Ishikawa (cell line): ENCODE measurements at regions not wholly inside any gene's neighbourhood (a gene's known extent, or its start where the extent isn't known, plus 50 kb on each side); places are given as distances from the start of the nearest gene placed in this dataset.

Experiments
- EP300 ChIP-seq: IDR thresholded peaks from 2 replicates; pipeline ENCODE4 v1.6.1; 2012; ENCODE audit warnings: borderline replicate concordance
- FOXM1 ChIP-seq: IDR thresholded peaks from 2 replicates; pipeline ENCODE4 v1.6.1; 2012; ENCODE audit warnings: low read depth, borderline replicate concordance
- TAF1 ChIP-seq: IDR thresholded peaks from 2 replicates; pipeline ENCODE4 v1.6.1; 2012; ENCODE audit warnings: low read depth, mild to moderate bottlenecking
- TF ChIP-seq, protein P1 (sequence below): IDR thresholded peaks from 2 replicates; pipeline ENCODE4 v1.6.1; 2012
- TF ChIP-seq, protein P2 (sequence below): IDR thresholded peaks from 2 replicates; pipeline ENCODE4 v1.6.1; 2012; ENCODE audit warnings: low read depth, mild to moderate bottlenecking
- TF ChIP-seq, protein P3 (sequence below): IDR thresholded peaks from 2 replicates; pipeline ENCODE4 v1.6.1; 2012

DNA sequence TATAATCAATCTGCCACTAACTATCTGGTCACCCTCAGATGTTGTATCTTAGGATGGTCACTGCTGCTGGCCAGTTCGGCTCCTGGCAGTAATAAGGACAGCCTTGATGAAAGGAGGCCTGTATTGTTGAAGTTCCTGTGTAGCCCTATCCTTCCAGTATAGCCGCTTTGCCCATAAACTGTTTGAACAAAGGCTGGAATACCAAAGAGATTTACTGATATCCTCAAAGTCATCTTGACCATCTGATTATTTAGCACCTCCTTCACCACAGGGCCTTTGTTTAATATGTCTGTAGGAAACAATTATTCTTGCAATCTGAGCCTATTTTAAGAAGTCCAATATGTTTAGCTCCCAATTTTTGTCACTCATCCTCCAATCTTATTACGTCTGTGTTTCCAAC is 77.7 kb downstream of the HYCC1 start:
- TF ChIP-seq, protein P1, sequence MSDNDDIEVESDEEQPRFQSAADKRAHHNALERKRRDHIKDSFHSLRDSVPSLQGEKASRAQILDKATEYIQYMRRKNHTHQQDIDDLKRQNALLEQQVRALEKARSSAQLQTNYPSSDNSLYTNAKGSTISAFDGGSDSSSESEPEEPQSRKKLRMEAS, result no peak
- TF ChIP-seq, protein P2, sequence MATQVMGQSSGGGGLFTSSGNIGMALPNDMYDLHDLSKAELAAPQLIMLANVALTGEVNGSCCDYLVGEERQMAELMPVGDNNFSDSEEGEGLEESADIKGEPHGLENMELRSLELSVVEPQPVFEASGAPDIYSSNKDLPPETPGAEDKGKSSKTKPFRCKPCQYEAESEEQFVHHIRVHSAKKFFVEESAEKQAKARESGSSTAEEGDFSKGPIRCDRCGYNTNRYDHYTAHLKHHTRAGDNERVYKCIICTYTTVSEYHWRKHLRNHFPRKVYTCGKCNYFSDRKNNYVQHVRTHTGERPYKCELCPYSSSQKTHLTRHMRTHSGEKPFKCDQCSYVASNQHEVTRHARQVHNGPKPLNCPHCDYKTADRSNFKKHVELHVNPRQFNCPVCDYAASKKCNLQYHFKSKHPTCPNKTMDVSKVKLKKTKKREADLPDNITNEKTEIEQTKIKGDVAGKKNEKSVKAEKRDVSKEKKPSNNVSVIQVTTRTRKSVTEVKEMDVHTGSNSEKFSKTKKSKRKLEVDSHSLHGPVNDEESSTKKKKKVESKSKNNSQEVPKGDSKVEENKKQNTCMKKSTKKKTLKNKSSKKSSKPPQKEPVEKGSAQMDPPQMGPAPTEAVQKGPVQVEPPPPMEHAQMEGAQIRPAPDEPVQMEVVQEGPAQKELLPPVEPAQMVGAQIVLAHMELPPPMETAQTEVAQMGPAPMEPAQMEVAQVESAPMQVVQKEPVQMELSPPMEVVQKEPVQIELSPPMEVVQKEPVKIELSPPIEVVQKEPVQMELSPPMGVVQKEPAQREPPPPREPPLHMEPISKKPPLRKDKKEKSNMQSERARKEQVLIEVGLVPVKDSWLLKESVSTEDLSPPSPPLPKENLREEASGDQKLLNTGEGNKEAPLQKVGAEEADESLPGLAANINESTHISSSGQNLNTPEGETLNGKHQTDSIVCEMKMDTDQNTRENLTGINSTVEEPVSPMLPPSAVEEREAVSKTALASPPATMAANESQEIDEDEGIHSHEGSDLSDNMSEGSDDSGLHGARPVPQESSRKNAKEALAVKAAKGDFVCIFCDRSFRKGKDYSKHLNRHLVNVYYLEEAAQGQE, result no peak
- no peak for TF ChIP-seq TAF1
- TF ChIP-seq EP300, result no peak
- TF ChIP-seq, protein P3, sequence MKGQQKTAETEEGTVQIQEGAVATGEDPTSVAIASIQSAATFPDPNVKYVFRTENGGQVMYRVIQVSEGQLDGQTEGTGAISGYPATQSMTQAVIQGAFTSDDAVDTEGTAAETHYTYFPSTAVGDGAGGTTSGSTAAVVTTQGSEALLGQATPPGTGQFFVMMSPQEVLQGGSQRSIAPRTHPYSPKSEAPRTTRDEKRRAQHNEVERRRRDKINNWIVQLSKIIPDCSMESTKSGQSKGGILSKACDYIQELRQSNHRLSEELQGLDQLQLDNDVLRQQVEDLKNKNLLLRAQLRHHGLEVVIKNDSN, result no peak
- no peak for TF ChIP-seq FOXM1
